WTC11 (cell line): ENCODE measurements at regions not wholly inside any gene's neighbourhood (a gene's known extent, or its start where the extent isn't known, plus 50 kb on each side); places are given as distances from the start of the nearest gene placed in this dataset.

ENCODE experiments used
- ATAC-seq: fragments of 200-7000 bp; cut with Tn5 transposase; 2 replicates; pipeline ENCODE4 v1.10.0; 2021; ENCODE audit warnings: mild to moderate bottlenecking, moderate library complexity
- CTCF ChIA-PET: fragments of 300-600 bp; sonication (Branson Sonifier 250); formaldehyde crosslinking; loops from one replicate; lab custom pipeline; 2021; ENCODE audit warnings: antibody characterized with exemption; lab: Charles Lee
- POLR2A ChIA-PET: fragments of 350-600 bp; sonication (Branson Sonifier 250); formaldehyde crosslinking; loops from one replicate; lab custom pipeline; 2021; ENCODE audit warnings: antibody characterized with exemption; lab: Charles Lee
- DNase-seq: peaks from one replicate; pipeline ENCODE4 v3.0.0; 2021; ENCODE audit warnings: low spot score
- H3K27ac Mint-ChIP-seq: 2 replicates; pipeline ENCODE4 v1.8.0; 2021; ENCODE audit warnings: mixed read lengths
- H3K27me3 Mint-ChIP-seq: 2 replicates; pipeline ENCODE4 v1.8.0; 2021; ENCODE audit warnings: low read depth, mild to moderate bottlenecking, moderate library complexity, mixed read lengths
- H3K36me3 Mint-ChIP-seq: 2 replicates; pipeline ENCODE4 v1.8.0; 2021; ENCODE audit warnings: mixed read lengths
- H3K4me1 Mint-ChIP-seq: 2 replicates; pipeline ENCODE4 v1.8.0; 2022; ENCODE audit warnings: mixed read lengths
- H3K4me3 Mint-ChIP-seq: 2 replicates; pipeline ENCODE4 v1.8.0; 2021; ENCODE audit warnings: mild to moderate bottlenecking, moderate library complexity, mixed read lengths
- H3K9me3 Mint-ChIP-seq: 2 replicates; pipeline ENCODE4 v1.8.0; 2021; ENCODE audit warnings: mixed read lengths
- CBFB ChIP-seq: sonication (generic); formaldehyde crosslinking; IDR thresholded peaks from 2 replicates; pipeline ENCODE4 v1.8.1; 2022; ENCODE audit warnings: mild to moderate bottlenecking, low read depth, missing genetic modification reagents
- CREM ChIP-seq: sonication (generic); formaldehyde crosslinking; IDR thresholded peaks from 2 replicates; pipeline ENCODE4 v1.8.1; 2022; ENCODE audit warnings: mild to moderate bottlenecking, missing genetic modification reagents, moderate library complexity
- EMX1 ChIP-seq: fragments of 250-450 bp; sonication (Bioruptor Pico); IDR thresholded peaks from 2 replicates; pipeline ENCODE4 v1.8.0; 2021; ENCODE audit warnings: mild to moderate bottlenecking
- ESRRA ChIP-seq: sonication (generic); formaldehyde crosslinking; IDR thresholded peaks from 2 replicates; pipeline ENCODE4 v1.8.1; 2022; ENCODE audit warnings: mild to moderate bottlenecking, missing genetic modification reagents, borderline replicate concordance
- FOXK1 ChIP-seq: sonication (generic); formaldehyde crosslinking; IDR thresholded peaks from 2 replicates; pipeline ENCODE4 v1.8.0; 2022; ENCODE audit warnings: mild to moderate bottlenecking, moderate library complexity, missing genetic modification reagents
- GABPB1 ChIP-seq: sonication (generic); formaldehyde crosslinking; IDR thresholded peaks from 2 replicates; pipeline ENCODE4 v1.8.1; 2023; ENCODE audit warnings: mild to moderate bottlenecking, missing genetic modification reagents
- NR3C1 ChIP-seq: sonication (generic); formaldehyde crosslinking; conservative IDR thresholded peaks from 2 replicates; pipeline ENCODE4 v1.8.1; 2023; ENCODE audit warnings: low read depth, mild to moderate bottlenecking, missing genetic modification reagents
- ZNF121 ChIP-seq: sonication (generic); formaldehyde crosslinking; IDR thresholded peaks from 2 replicates; pipeline ENCODE4 v1.8.0; 2023; ENCODE audit warnings: missing genetic modification reagents
- TF ChIP-seq, protein P1 (sequence below): sonication (generic); formaldehyde crosslinking; IDR thresholded peaks from 2 replicates; pipeline ENCODE4 v1.8.0; 2022; ENCODE audit warnings: missing genetic modification reagents
- TF ChIP-seq, protein P2 (sequence below): sonication (generic); formaldehyde crosslinking; IDR thresholded peaks from 2 replicates; pipeline ENCODE4 v1.8.1; 2022; ENCODE audit warnings: low read depth, mild to moderate bottlenecking, moderate library complexity, missing genetic modification reagents, borderline replicate concordance
- TF ChIP-seq, protein P3 (sequence below): sonication (generic); formaldehyde crosslinking; IDR thresholded peaks from 2 replicates; pipeline ENCODE4 v1.8.0; 2023; ENCODE audit warnings: mild to moderate bottlenecking, missing genetic modification reagents
- TF ChIP-seq, protein P4 (sequence below): sonication (generic); formaldehyde crosslinking; IDR thresholded peaks from 2 replicates; pipeline ENCODE4 v1.8.1; 2023; ENCODE audit warnings: mild to moderate bottlenecking, moderate library complexity, missing genetic modification reagents
- TF ChIP-seq, protein P5 (sequence below): fragments of 250-450 bp; sonication (Bioruptor Pico); IDR thresholded peaks from 2 replicates; pipeline ENCODE4 v1.9.0; 2021; ENCODE audit warnings: mild to moderate bottlenecking
- TF ChIP-seq, protein P6 (sequence below): fragments of 250-450 bp; sonication (Bioruptor Pico); IDR thresholded peaks from 2 replicates; pipeline ENCODE4 v1.8.0; 2021; ENCODE audit warnings: mild to moderate bottlenecking
- TF ChIP-seq, protein P7 (sequence below): fragments of 250-450 bp; sonication (Bioruptor Pico); conservative IDR thresholded peaks from 2 replicates; pipeline ENCODE4 v1.9.0; 2021; ENCODE audit warnings: mild to moderate bottlenecking
- TF ChIP-seq, protein P8 (sequence below): fragments of 250-450 bp; sonication (Bioruptor Pico); IDR thresholded peaks from 2 replicates; pipeline ENCODE4 v2.1.2; 2022; ENCODE audit warnings: mild to moderate bottlenecking, moderate library complexity

DNA sequence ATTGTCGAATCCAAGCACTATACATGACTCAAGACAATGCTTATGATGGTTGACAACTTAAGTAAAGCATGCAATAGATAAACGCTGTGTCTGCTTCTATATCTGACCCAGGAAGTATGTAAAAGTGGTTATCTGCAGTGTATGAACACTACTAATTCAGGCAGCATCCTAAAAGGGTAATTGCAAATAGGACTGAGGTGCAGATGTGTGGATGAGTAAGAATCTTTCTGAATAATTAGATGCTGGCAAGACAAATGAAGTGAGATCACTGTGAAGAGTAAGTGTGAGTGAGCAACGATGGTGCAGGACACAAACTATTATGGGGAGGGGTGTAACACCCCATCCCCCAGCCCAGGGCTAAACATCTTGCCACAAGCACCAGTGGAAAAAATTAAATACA is 195.7 kb upstream of the CHRNA7 start:
- Mint-ChIP-seq H3K27ac (no peak overlapping the region), H3K27me3 (peaks cover 3% of the 10 kb centered on the region; the same call in 1 of the 2 replicates), H3K9me3 (peaks cover 23% of the 10 kb centered on the region), H3K4me3 (no peak overlapping the region), H3K4me1 (no peaks in the 10 kb centered on the region), H3K36me3 (no peaks in the 10 kb centered on the region; the same call in 1 of the 2 replicates)
- no peak for DNase-seq
- ChIA-PET CTCF (no interaction called here), POLR2A (no interaction called here)
- TF ChIP-seq, protein P1, sequence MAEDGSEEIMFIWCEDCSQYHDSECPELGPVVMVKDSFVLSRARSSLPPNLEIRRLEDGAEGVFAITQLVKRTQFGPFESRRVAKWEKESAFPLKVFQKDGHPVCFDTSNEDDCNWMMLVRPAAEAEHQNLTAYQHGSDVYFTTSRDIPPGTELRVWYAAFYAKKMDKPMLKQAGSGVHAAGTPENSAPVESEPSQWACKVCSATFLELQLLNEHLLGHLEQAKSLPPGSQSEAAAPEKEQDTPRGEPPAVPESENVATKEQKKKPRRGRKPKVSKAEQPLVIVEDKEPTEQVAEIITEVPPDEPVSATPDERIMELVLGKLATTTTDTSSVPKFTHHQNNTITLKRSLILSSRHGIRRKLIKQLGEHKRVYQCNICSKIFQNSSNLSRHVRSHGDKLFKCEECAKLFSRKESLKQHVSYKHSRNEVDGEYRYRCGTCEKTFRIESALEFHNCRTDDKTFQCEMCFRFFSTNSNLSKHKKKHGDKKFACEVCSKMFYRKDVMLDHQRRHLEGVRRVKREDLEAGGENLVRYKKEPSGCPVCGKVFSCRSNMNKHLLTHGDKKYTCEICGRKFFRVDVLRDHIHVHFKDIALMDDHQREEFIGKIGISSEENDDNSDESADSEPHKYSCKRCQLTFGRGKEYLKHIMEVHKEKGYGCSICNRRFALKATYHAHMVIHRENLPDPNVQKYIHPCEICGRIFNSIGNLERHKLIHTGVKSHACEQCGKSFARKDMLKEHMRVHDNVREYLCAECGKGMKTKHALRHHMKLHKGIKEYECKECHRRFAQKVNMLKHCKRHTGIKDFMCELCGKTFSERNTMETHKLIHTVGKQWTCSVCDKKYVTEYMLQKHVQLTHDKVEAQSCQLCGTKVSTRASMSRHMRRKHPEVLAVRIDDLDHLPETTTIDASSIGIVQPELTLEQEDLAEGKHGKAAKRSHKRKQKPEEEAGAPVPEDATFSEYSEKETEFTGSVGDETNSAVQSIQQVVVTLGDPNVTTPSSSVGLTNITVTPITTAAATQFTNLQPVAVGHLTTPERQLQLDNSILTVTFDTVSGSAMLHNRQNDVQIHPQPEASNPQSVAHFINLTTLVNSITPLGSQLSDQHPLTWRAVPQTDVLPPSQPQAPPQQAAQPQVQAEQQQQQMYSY (CRISPR knock-in tag): no peak
- TF ChIP-seq, protein P2, sequence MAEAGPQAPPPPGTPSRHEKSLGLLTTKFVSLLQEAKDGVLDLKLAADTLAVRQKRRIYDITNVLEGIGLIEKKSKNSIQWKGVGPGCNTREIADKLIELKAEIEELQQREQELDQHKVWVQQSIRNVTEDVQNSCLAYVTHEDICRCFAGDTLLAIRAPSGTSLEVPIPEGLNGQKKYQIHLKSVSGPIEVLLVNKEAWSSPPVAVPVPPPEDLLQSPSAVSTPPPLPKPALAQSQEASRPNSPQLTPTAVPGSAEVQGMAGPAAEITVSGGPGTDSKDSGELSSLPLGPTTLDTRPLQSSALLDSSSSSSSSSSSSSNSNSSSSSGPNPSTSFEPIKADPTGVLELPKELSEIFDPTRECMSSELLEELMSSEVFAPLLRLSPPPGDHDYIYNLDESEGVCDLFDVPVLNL (CRISPR knock-in tag): no peak
- TF ChIP-seq GABPB1 (CRISPR knock-in tag): no peak
- no peak for ATAC-seq

DNA sequence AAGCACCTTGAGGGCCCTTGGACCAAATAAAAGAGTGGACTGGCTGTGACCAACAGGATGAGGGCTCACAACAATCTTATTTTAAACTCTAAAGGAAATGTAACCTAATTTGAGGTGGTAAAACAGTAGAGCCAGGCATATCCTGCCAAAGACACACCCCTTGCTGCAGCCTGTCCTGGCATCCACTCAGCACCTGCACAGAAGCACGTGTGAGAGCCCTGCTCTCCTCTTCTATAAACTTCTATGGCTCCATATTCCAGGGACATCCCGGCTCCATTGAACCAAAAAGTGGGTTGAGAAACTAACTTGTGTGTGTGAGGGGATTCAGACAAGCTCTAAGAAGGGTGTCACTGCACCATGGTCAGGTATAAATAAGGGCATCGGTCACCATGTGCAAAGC is 190.9 kb upstream of the CHRNA7 start:
- Mint-ChIP-seq H3K4me1 (no peaks in the 10 kb centered on the region), H3K4me3 (no peak overlapping the region), H3K27me3 (no peaks in the 10 kb centered on the region), H3K27ac (no peak overlapping the region), H3K9me3 (no peaks in the 10 kb centered on the region), H3K36me3 (no peaks in the 10 kb centered on the region)
- POLR2A ChIA-PET: no interaction called here
- DNase-seq (no peak), ATAC-seq (no peak)
- CTCF ChIA-PET: no interaction called here
- TF ChIP-seq, protein P3, sequence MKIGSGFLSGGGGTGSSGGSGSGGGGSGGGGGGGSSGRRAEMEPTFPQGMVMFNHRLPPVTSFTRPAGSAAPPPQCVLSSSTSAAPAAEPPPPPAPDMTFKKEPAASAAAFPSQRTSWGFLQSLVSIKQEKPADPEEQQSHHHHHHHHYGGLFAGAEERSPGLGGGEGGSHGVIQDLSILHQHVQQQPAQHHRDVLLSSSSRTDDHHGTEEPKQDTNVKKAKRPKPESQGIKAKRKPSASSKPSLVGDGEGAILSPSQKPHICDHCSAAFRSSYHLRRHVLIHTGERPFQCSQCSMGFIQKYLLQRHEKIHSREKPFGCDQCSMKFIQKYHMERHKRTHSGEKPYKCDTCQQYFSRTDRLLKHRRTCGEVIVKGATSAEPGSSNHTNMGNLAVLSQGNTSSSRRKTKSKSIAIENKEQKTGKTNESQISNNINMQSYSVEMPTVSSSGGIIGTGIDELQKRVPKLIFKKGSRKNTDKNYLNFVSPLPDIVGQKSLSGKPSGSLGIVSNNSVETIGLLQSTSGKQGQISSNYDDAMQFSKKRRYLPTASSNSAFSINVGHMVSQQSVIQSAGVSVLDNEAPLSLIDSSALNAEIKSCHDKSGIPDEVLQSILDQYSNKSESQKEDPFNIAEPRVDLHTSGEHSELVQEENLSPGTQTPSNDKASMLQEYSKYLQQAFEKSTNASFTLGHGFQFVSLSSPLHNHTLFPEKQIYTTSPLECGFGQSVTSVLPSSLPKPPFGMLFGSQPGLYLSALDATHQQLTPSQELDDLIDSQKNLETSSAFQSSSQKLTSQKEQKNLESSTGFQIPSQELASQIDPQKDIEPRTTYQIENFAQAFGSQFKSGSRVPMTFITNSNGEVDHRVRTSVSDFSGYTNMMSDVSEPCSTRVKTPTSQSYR (CRISPR knock-in tag): no peak
- TF ChIP-seq, protein P4, sequence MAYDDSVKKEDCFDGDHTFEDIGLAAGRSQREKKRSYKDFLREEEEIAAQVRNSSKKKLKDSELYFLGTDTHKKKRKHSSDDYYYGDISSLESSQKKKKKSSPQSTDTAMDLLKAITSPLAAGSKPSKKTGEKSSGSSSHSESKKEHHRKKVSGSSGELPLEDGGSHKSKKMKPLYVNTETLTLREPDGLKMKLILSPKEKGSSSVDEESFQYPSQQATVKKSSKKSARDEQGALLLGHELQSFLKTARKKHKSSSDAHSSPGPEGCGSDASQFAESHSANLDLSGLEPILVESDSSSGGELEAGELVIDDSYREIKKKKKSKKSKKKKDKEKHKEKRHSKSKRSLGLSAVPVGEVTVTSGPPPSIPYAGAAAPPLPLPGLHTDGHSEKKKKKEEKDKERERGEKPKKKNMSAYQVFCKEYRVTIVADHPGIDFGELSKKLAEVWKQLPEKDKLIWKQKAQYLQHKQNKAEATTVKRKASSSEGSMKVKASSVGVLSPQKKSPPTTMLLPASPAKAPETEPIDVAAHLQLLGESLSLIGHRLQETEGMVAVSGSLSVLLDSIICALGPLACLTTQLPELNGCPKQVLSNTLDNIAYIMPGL (CRISPR knock-in tag): no peak
- TF ChIP-seq, protein P5, sequence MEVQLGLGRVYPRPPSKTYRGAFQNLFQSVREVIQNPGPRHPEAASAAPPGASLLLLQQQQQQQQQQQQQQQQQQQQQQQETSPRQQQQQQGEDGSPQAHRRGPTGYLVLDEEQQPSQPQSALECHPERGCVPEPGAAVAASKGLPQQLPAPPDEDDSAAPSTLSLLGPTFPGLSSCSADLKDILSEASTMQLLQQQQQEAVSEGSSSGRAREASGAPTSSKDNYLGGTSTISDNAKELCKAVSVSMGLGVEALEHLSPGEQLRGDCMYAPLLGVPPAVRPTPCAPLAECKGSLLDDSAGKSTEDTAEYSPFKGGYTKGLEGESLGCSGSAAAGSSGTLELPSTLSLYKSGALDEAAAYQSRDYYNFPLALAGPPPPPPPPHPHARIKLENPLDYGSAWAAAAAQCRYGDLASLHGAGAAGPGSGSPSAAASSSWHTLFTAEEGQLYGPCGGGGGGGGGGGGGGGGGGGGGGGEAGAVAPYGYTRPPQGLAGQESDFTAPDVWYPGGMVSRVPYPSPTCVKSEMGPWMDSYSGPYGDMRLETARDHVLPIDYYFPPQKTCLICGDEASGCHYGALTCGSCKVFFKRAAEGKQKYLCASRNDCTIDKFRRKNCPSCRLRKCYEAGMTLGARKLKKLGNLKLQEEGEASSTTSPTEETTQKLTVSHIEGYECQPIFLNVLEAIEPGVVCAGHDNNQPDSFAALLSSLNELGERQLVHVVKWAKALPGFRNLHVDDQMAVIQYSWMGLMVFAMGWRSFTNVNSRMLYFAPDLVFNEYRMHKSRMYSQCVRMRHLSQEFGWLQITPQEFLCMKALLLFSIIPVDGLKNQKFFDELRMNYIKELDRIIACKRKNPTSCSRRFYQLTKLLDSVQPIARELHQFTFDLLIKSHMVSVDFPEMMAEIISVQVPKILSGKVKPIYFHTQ: no peak
- TF ChIP-seq, protein P6, sequence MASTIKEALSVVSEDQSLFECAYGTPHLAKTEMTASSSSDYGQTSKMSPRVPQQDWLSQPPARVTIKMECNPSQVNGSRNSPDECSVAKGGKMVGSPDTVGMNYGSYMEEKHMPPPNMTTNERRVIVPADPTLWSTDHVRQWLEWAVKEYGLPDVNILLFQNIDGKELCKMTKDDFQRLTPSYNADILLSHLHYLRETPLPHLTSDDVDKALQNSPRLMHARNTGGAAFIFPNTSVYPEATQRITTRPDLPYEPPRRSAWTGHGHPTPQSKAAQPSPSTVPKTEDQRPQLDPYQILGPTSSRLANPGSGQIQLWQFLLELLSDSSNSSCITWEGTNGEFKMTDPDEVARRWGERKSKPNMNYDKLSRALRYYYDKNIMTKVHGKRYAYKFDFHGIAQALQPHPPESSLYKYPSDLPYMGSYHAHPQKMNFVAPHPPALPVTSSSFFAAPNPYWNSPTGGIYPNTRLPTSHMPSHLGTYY (CRISPR knock-in tag): no peak
- TF ChIP-seq, protein P7, sequence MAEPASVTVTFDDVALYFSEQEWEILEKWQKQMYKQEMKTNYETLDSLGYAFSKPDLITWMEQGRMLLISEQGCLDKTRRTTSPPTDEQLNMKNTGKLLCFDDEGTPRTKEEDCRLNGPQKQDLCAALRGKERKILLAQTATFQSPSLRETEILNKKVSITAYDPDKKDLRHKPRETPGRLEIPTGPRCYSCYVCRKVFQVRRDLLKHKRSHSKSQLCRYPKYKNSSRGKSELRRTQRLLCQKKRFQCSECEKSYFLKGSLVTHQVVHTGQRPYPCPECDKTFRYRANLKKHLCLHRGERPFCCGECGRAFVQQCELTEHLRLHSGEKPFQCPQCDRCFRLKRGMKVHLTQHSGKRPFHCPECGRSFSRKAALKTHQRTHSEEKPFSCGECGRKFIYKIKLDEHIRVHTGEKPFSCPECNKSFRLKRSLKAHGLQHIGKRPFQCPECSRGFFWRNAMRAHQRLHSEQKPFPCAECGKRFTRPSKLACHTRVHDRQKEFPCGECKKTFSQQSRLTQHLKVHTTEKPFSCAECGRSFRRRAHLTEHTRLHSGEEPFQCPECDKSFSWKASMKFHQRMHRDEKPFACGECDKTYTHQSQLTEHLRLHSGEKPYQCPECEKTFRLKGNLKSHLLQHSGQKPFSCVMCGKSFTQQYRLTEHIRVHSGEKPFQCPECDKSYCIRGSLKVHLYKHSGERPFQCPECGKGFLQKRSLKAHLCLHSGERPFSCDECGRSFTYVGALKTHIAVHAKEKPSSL: no peak
- TF ChIP-seq CBFB (CRISPR knock-in tag): no peak
- TF ChIP-seq, protein P8, sequence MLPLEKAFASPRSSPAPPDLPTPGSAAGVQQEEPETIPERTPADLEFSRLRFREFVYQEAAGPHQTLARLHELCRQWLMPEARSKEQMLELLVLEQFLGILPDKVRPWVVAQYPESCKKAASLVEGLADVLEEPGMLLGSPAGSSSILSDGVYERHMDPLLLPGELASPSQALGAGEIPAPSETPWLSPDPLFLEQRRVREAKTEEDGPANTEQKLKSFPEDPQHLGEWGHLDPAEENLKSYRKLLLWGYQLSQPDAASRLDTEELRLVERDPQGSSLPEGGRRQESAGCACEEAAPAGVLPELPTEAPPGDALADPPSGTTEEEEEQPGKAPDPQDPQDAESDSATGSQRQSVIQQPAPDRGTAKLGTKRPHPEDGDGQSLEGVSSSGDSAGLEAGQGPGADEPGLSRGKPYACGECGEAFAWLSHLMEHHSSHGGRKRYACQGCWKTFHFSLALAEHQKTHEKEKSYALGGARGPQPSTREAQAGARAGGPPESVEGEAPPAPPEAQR (CRISPR knock-in tag): no peak
- no peak for TF ChIP-seq ESRRA (CRISPR knock-in tag)
- TF ChIP-seq CREM: no peak
- no peak for TF ChIP-seq FOXK1 (CRISPR knock-in tag)
- no peak for TF ChIP-seq EMX1 (CRISPR knock-in tag)
- no peak for TF ChIP-seq ZNF121 (CRISPR knock-in tag)
- TF ChIP-seq NR3C1 (CRISPR knock-in tag): no peak
